Keratinocyte (primary cell): ENCODE measurements at regions not wholly inside any gene's neighbourhood (a gene's known extent, or its start where the extent isn't known, plus 50 kb on each side); places are given as distances from the start of the nearest gene placed in this dataset.

Experiments used
- DNase-seq: peaks from one replicate; pipeline ENCODE4 v3.0.0-alpha.2; 2011; ENCODE audit warnings: low read depth, missing footprints, low spot score
- FAIRE-seq: peaks from 2 replicates; lab custom pipeline; 2011; peaks lifted over from hg19 to GRCh38; lab: Jason Lieb, UNC
- H2AFZ ChIP-seq: 2 replicates; pipeline ENCODE4 v1.6.0; 2012; ENCODE audit warnings: low read length, control low read depth, inconsistent platforms; ENCODE audit not compliant: control insufficient read depth
- H3K27ac ChIP-seq: 2 replicates; pipeline ENCODE4 v1.5.1; 2011; ENCODE audit warnings: low read length; ENCODE audit not compliant: control insufficient read depth, insufficient read depth
- H3K27me3 ChIP-seq: 3 replicates; pipeline ENCODE4 v1.6.0; 2011; ENCODE audit warnings: low read length; ENCODE audit not compliant: control insufficient read depth, insufficient read depth; ENCODE audit errors: extremely low read depth
- H3K36me3 ChIP-seq, 2 experiments: 2 replicates in 1 of 2; 3 replicates in 1 of 2; pipeline ENCODE4 v1.5.1; 2011; ENCODE audit warnings: low read length in 2 of 2, mild to moderate bottlenecking in 1 of 2; ENCODE audit not compliant: control insufficient read depth in 2 of 2, insufficient read depth in 2 of 2; ENCODE audit errors: extremely low read depth in 1 of 2
- H3K4me1 ChIP-seq: 3 replicates; pipeline ENCODE4 v1.5.1; 2011; ENCODE audit warnings: low read length; ENCODE audit not compliant: control insufficient read depth, insufficient read depth; ENCODE audit errors: extremely low read depth
- H3K4me2 ChIP-seq: 3 replicates; pipeline ENCODE4 v1.6.0; 2011; ENCODE audit warnings: low read depth, low read length; ENCODE audit not compliant: control insufficient read depth, insufficient read depth; ENCODE audit errors: extremely low read depth
- H3K4me3 ChIP-seq, 3 experiments: fragments of 200-600 bp in 1 of 3; sonication (generic) in 1 of 3; 2 replicates in 2 of 3; 3 replicates in 1 of 3; pipeline ENCODE4 v1.5.1; 2011 to 2016; ENCODE audit warnings: low read length in 3 of 3, mild to moderate bottlenecking in 3 of 3, control low read depth in 2 of 3, inconsistent platforms in 1 of 3, low read depth in 1 of 3, mixed read lengths in 1 of 3, mixed run types in 1 of 3, moderate library complexity in 1 of 3; ENCODE audit not compliant: control insufficient read depth in 2 of 3, insufficient read depth in 2 of 3; ENCODE audit errors: extremely low read depth in 1 of 3
- H3K79me2 ChIP-seq: 2 replicates; pipeline ENCODE4 v1.6.0; 2012; ENCODE audit warnings: low read length; ENCODE audit not compliant: control insufficient read depth, insufficient read depth
- H3K9ac ChIP-seq: 3 replicates; pipeline ENCODE4 v1.6.0; 2011; ENCODE audit warnings: low read length; ENCODE audit not compliant: control insufficient read depth, insufficient read depth; ENCODE audit errors: extremely low read depth
- H3K9me1 ChIP-seq: 3 replicates; pipeline ENCODE4 v1.6.0; 2011; ENCODE audit warnings: low read length; ENCODE audit not compliant: control insufficient read depth, insufficient read depth; ENCODE audit errors: extremely low read depth
- H3K9me3 ChIP-seq: 2 replicates; pipeline ENCODE4 v1.5.1; 2012; ENCODE audit warnings: low read depth, low read length; ENCODE audit not compliant: control insufficient read depth
- H4K20me1 ChIP-seq: 3 replicates; pipeline ENCODE4 v1.6.0; 2011; ENCODE audit warnings: low read length; ENCODE audit not compliant: control insufficient read depth, insufficient read depth; ENCODE audit errors: extremely low read depth
- CTCF ChIP-seq, 3 experiments: IDR thresholded peaks in 1 of 3; conservative IDR thresholded peaks in 1 of 3; optimal IDR thresholded peaks in 1 of 3; 2 replicates in 2 of 3; 3 replicates in 1 of 3; pipeline versions ENCODE3 to v1.5.1; 2011; ENCODE audit warnings: low read length in 3 of 3, mild to moderate bottlenecking in 3 of 3, moderate library complexity in 2 of 3, control low read depth in 1 of 3, inconsistent platforms in 1 of 3; ENCODE audit not compliant: insufficient read depth in 2 of 3; ENCODE audit errors: extremely low read depth in 1 of 3
- EZH2 ChIP-seq: IDR thresholded peaks from one replicate; pipeline ENCODE4 v1.6.1; 2012; ENCODE audit warnings: inconsistent platforms, mild to moderate bottlenecking, low read length, moderate library complexity
- dilution Hi-C: fragments of 300-500 bp; cut with MboI; formaldehyde crosslinking; loops from one replicate; pipeline ENCODE4 v1.7.0; 2020; ENCODE audit warnings: low sequenced_read_pairs; ENCODE audit not compliant: extremely low pct_ligation_motif_present

GRCh38 chr18:60448487-60449267 lies 76.1 kb upstream of the MC4R start:
- TF ChIP-seq CTCF (optimal IDR thresholded peaks at IDR 0.05 in 1 of 3, IDR thresholded peaks at IDR 0.05 in 1 of 3, conservative IDR thresholded peaks at IDR 0.05 in 1 of 3; ENCODE audit: extremely low read depth in 1 of 3, insufficient read depth in 2 of 3, low read length in 3 of 3) (no peak), EZH2 (no peak)
- no peaks in the 10 kb centered on the region for H3K27me3 ChIP-seq
- no peaks in the 10 kb centered on the region for H3K9me3 ChIP-seq
- H3K4me2 ChIP-seq, result no peak overlapping the region
- H3K27ac ChIP-seq, result no peak overlapping the region
- H3K4me1 ChIP-seq, result no peaks in the 10 kb centered on the region
- H3K36me3 ChIP-seq, result no peaks in the 10 kb centered on the region
- no peaks in the 10 kb centered on the region for H4K20me1 ChIP-seq
- FAIRE-seq (no peak), DNase-seq (no peak)
- no peak overlapping the region for H3K4me3 ChIP-seq
- no peak overlapping the region for H3K9ac ChIP-seq
- dilution Hi-C loops, result no loop called here
- H3K9me1 ChIP-seq, result no peaks in the 10 kb centered on the region
- no peak overlapping the region for H2AFZ ChIP-seq
- H3K79me2 ChIP-seq, result no peaks in the 10 kb centered on the region

- no peak overlapping the region for H3K27ac ChIP-seq
- no peak overlapping the region for H3K4me3 ChIP-seq
- no peak overlapping the region for H2AFZ ChIP-seq
- dilution Hi-C loops, result no loop called here
- TF ChIP-seq EZH2, result no peak
- TF ChIP-seq CTCF (optimal IDR thresholded peaks at IDR 0.05 in 1 of 3, IDR thresholded peaks at IDR 0.05 in 1 of 3, conservative IDR thresholded peaks at IDR 0.05 in 1 of 3; ENCODE audit: extremely low read depth in 1 of 3, insufficient read depth in 2 of 3, low read length in 3 of 3), result no peak
- H3K36me3 ChIP-seq, result no peaks in the 10 kb centered on the region
- no peaks in the 10 kb centered on the region for H4K20me1 ChIP-seq
- no peak overlapping the region for H3K4me2 ChIP-seq
- H3K27me3 ChIP-seq, result no peaks in the 10 kb centered on the region
- H3K9me1 ChIP-seq, result no peaks in the 10 kb centered on the region
- no peaks in the 10 kb centered on the region for H3K9me3 ChIP-seq
- DNase-seq, result no peak
- no peaks in the 10 kb centered on the region for H3K79me2 ChIP-seq
- no peak for FAIRE-seq
- no peak overlapping the region for H3K9ac ChIP-seq
- H3K4me1 ChIP-seq, result no peaks in the 10 kb centered on the region
These were observed 79.8 kb upstream of the MC4R start for GRCh38 chr18:60452421-60452820.
